SK-N-SH (cell line): ENCODE measurements at regions not wholly inside any gene's neighbourhood (a gene's known extent, or its start where the extent isn't known, plus 50 kb on each side); places are given as distances from the start of the nearest gene placed in this dataset.

Experiments used
- CTCF ChIA-PET: fragments of 300-600, 350-600 bp; formaldehyde crosslinking; extraction: SDS; loops from one replicate; lab custom pipeline; 2021; lab: Yijun Ruan, JAX
- POLR2A ChIA-PET: fragments of 350-600 bp; sonication (Branson Sonifier 250); formaldehyde crosslinking; extraction: SDS; loops from one replicate; lab custom pipeline; 2020; ENCODE audit warnings: antibody characterized with exemption, inconsistent platforms; lab: Yijun Ruan, JAX
- DNase-seq: peaks from one replicate; pipeline ENCODE4 v3.0.0; 2012
- H2AFZ ChIP-seq: fragments of 200-600 bp; sonication (generic); 2 replicates; pipeline ENCODE4 v1.8.1; 2016; ENCODE audit warnings: antibody characterized with exemption, mild to moderate bottlenecking, low read depth
- H3F3A ChIP-seq: fragments of 200-600 bp; sonication (generic); replicated peaks from 2 replicates; pipeline ENCODE3; 2016; ENCODE audit warnings: antibody characterized with exemption, mild to moderate bottlenecking; ENCODE audit not compliant: insufficient read depth
- H3K27ac ChIP-seq, 2 experiments: fragments of 200-500 bp in 1 of 2; fragments of 200-600 bp in 1 of 2; sonication (Bioruptor generic) in 1 of 2; sonication (generic), shearing (Covaris generic) in 1 of 2; 2 replicates each; pipeline versions ENCODE4 v1.5.1 to v1.6.1; 2014 to 2016; ENCODE audit warnings: low read depth in 2 of 2, inconsistent platforms in 1 of 2, low read length in 1 of 2, mild to moderate bottlenecking in 1 of 2, mixed read lengths in 1 of 2
- H3K27me3 ChIP-seq: fragments of 200-600 bp; sonication (generic), shearing (Covaris generic); 2 replicates; pipeline ENCODE4 v1.6.1; 2016; ENCODE audit warnings: mixed run types; ENCODE audit not compliant: insufficient read depth
- H3K36me3 ChIP-seq, 2 experiments: fragments of 200-500 bp in 1 of 2; fragments of 200-600 bp in 1 of 2; sonication (Bioruptor generic) in 1 of 2; sonication (generic) in 1 of 2; replicated peaks in 1 of 2; 2 replicates each; pipeline versions ENCODE3 to v1.5.1; 2014 to 2016; ENCODE audit warnings: low read length in 1 of 2, mild to moderate bottlenecking in 1 of 2; ENCODE audit not compliant: insufficient read depth in 2 of 2, control insufficient read depth in 1 of 2
- H3K4me1 ChIP-seq, 2 experiments: fragments of 200-500 bp in 1 of 2; fragments of 200-600 bp in 1 of 2; sonication (Bioruptor generic) in 1 of 2; sonication (generic), shearing (Covaris generic) in 1 of 2; 2 replicates each; pipeline versions ENCODE4 v1.5.1 to v1.6.1; 2014 to 2016; ENCODE audit warnings: low read depth in 1 of 2, low read length in 1 of 2, mixed run types in 1 of 2; ENCODE audit not compliant: insufficient read depth in 2 of 2, control insufficient read depth in 1 of 2
- H3K4me2 ChIP-seq: fragments of 200-600 bp; sonication (generic), shearing (Covaris generic); 2 replicates; pipeline ENCODE4 v1.6.1; 2017; ENCODE audit warnings: mixed run types
- H3K4me3 ChIP-seq, 2 experiments: fragments of 200-500 bp in 1 of 2; fragments of 200-600 bp in 1 of 2; sonication (Bioruptor generic) in 1 of 2; sonication (generic), shearing (Covaris generic) in 1 of 2; 2 replicates each; pipeline versions ENCODE4 v1.5.1 to v1.8.1; 2014 to 2016; ENCODE audit warnings: low read depth in 2 of 2, inconsistent platforms in 1 of 2, low read length in 1 of 2, mild to moderate bottlenecking in 1 of 2, mixed read lengths in 1 of 2, moderate library complexity in 1 of 2
- H3K79me2 ChIP-seq: fragments of 200-600 bp; sonication (generic); 2 replicates; pipeline ENCODE4 v1.8.1; 2017; ENCODE audit warnings: mild to moderate bottlenecking; ENCODE audit not compliant: insufficient read depth
- H3K9ac ChIP-seq: fragments of 200-600 bp; sonication (generic); 2 replicates; pipeline ENCODE4 v1.6.1; 2017; ENCODE audit warnings: mixed run types
- H3K9me2 ChIP-seq: fragments of 200-600 bp; sonication (generic); 2 replicates; pipeline ENCODE4 v1.6.1; 2017; ENCODE audit warnings: mixed run types
- H3K9me3 ChIP-seq: fragments of 200-600 bp; sonication (generic); 2 replicates; pipeline ENCODE4 v1.6.1; 2017; ENCODE audit warnings: mixed run types, mild to moderate bottlenecking, moderate library complexity
- H4K20me1 ChIP-seq: fragments of 200-600 bp; sonication (generic); 2 replicates; pipeline ENCODE4 v1.6.1; 2017; ENCODE audit warnings: mild to moderate bottlenecking, mixed run types; ENCODE audit not compliant: insufficient read depth
- CHD2 ChIP-seq: fragments of 150-350 bp; IDR thresholded peaks from 2 replicates; pipeline ENCODE4 v1.6.1; 2018; ENCODE audit warnings: low read length; ENCODE audit not compliant: partially characterized antibody
- ELF1 ChIP-seq: IDR thresholded peaks from 2 replicates; pipeline ENCODE4 v1.4.0; 2012
- EZH2phosphoT487 ChIP-seq: fragments of 200-600 bp; sonication (generic); IDR thresholded peaks from 2 replicates; pipeline ENCODE4 v1.6.1; 2017; ENCODE audit warnings: low read depth, mixed run types, mild to moderate bottlenecking, antibody characterized with exemption, moderate library complexity, borderline replicate concordance
- FOXJ3 ChIP-seq: sonication (generic); formaldehyde crosslinking; IDR thresholded peaks from 2 replicates; pipeline ENCODE4 v1.5.1; 2020; ENCODE audit warnings: mild to moderate bottlenecking, missing genetic modification reagents
- GABPA ChIP-seq: IDR thresholded peaks from 2 replicates; pipeline ENCODE4 v1.4.0; 2012; ENCODE audit warnings: low read depth, mild to moderate bottlenecking
- MAX ChIP-seq: IDR thresholded peaks from 2 replicates; pipeline ENCODE4 v1.4.0; 2012; ENCODE audit warnings: low read depth
- NFIC ChIP-seq: IDR thresholded peaks from 2 replicates; pipeline ENCODE4 v1.4.0; 2012; ENCODE audit warnings: borderline replicate concordance
- NRF1 ChIP-seq: IDR thresholded peaks from 2 replicates; pipeline ENCODE4 v1.6.1; 2012; ENCODE audit warnings: low read depth, mild to moderate bottlenecking, low read length
- POLR2AphosphoS5 ChIP-seq: IDR thresholded peaks from 2 replicates; pipeline ENCODE4 v1.6.1; 2012; ENCODE audit warnings: low read depth, low read length
- RAD21 ChIP-seq: IDR thresholded peaks from 2 replicates; pipeline ENCODE4 v1.6.1; 2012; ENCODE audit warnings: mild to moderate bottlenecking, low read length
- SIN3A ChIP-seq: IDR thresholded peaks from 2 replicates; pipeline ENCODE4 v1.6.1; 2012; ENCODE audit warnings: low read depth, mild to moderate bottlenecking, low read length, moderate library complexity, borderline replicate concordance
- TEAD4 ChIP-seq: IDR thresholded peaks from 2 replicates; pipeline ENCODE4 v1.4.0; 2012; ENCODE audit warnings: mild to moderate bottlenecking, borderline replicate concordance; ENCODE audit not compliant: insufficient read depth
- USF1 ChIP-seq: IDR thresholded peaks from 2 replicates; pipeline ENCODE4 v1.4.0; 2012; ENCODE audit warnings: low read depth, borderline replicate concordance
- WGBS: methylation state at CpG from one replicate; pipeline ENCODE4 v1.1.6; 2017; ENCODE audit warnings: low lambda C conversion rate; 5-methylcytosine and 5-hydroxymethylcytosine counted together
- TF ChIP-seq, protein P1 (sequence below): IDR thresholded peaks from 2 replicates; pipeline ENCODE4 v1.6.1; 2012; ENCODE audit warnings: mild to moderate bottlenecking, low read depth, low read length, moderate library complexity
- TF ChIP-seq, protein P2 (sequence below): fragments of 200-600 bp; sonication (generic); IDR thresholded peaks from 2 replicates; pipeline ENCODE4 v1.6.1; 2017; ENCODE audit warnings: antibody characterized with exemption, mild to moderate bottlenecking, moderate library complexity
- TF ChIP-seq, protein P3 (sequence below): IDR thresholded peaks from 2 replicates; pipeline ENCODE4; 2012

- no peak overlapping the region for H3K27ac ChIP-seq
- no peaks in the 10 kb centered on the region for H4K20me1 ChIP-seq
- H3K4me2 ChIP-seq: no peak overlapping the region
- H3K9me3 ChIP-seq: no peaks in the 10 kb centered on the region
- no peaks in the 10 kb centered on the region for H3K79me2 ChIP-seq
- TF ChIP-seq TEAD4 (no peak), RAD21 (no peak), GABPA (no peak), POLR2AphosphoS5 (no peak), NRF1 (no peak), EZH2phosphoT487 (no peak), NFIC (no peak), USF1 (no peak), CHD2 (no peak), MAX (no peak), ELF1 (no peak), SIN3A (no peak), FOXJ3 (no peak)
- TF ChIP-seq, protein P1, sequence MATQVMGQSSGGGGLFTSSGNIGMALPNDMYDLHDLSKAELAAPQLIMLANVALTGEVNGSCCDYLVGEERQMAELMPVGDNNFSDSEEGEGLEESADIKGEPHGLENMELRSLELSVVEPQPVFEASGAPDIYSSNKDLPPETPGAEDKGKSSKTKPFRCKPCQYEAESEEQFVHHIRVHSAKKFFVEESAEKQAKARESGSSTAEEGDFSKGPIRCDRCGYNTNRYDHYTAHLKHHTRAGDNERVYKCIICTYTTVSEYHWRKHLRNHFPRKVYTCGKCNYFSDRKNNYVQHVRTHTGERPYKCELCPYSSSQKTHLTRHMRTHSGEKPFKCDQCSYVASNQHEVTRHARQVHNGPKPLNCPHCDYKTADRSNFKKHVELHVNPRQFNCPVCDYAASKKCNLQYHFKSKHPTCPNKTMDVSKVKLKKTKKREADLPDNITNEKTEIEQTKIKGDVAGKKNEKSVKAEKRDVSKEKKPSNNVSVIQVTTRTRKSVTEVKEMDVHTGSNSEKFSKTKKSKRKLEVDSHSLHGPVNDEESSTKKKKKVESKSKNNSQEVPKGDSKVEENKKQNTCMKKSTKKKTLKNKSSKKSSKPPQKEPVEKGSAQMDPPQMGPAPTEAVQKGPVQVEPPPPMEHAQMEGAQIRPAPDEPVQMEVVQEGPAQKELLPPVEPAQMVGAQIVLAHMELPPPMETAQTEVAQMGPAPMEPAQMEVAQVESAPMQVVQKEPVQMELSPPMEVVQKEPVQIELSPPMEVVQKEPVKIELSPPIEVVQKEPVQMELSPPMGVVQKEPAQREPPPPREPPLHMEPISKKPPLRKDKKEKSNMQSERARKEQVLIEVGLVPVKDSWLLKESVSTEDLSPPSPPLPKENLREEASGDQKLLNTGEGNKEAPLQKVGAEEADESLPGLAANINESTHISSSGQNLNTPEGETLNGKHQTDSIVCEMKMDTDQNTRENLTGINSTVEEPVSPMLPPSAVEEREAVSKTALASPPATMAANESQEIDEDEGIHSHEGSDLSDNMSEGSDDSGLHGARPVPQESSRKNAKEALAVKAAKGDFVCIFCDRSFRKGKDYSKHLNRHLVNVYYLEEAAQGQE: no peak
- TF ChIP-seq, protein P2, sequence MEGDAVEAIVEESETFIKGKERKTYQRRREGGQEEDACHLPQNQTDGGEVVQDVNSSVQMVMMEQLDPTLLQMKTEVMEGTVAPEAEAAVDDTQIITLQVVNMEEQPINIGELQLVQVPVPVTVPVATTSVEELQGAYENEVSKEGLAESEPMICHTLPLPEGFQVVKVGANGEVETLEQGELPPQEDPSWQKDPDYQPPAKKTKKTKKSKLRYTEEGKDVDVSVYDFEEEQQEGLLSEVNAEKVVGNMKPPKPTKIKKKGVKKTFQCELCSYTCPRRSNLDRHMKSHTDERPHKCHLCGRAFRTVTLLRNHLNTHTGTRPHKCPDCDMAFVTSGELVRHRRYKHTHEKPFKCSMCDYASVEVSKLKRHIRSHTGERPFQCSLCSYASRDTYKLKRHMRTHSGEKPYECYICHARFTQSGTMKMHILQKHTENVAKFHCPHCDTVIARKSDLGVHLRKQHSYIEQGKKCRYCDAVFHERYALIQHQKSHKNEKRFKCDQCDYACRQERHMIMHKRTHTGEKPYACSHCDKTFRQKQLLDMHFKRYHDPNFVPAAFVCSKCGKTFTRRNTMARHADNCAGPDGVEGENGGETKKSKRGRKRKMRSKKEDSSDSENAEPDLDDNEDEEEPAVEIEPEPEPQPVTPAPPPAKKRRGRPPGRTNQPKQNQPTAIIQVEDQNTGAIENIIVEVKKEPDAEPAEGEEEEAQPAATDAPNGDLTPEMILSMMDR: no peak
- TF ChIP-seq, protein P3, sequence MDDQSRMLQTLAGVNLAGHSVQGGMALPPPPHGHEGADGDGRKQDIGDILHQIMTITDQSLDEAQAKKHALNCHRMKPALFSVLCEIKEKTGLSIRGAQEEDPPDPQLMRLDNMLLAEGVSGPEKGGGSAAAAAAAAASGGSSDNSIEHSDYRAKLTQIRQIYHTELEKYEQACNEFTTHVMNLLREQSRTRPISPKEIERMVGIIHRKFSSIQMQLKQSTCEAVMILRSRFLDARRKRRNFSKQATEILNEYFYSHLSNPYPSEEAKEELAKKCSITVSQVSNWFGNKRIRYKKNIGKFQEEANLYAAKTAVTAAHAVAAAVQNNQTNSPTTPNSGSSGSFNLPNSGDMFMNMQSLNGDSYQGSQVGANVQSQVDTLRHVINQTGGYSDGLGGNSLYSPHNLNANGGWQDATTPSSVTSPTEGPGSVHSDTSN: no peak
- no peaks in the 10 kb centered on the region for H3K4me1 ChIP-seq
- H2AFZ ChIP-seq: no peak overlapping the region
- no peaks in the 10 kb centered on the region for H3F3A ChIP-seq
- WGBS: 37% methylated on average over 8 of the region's 8 CpGs
- no peaks in the 10 kb centered on the region for H3K27me3 ChIP-seq
- ChIA-PET CTCF (no interaction called here), POLR2A (no interaction called here)
- H3K9ac ChIP-seq: no peak overlapping the region
- H3K4me3 ChIP-seq: no peak overlapping the region
- no peaks in the 10 kb centered on the region for H3K9me2 ChIP-seq
- DNase-seq: no peak
- H3K36me3 ChIP-seq: no peaks in the 10 kb centered on the region
These were observed 230.0 kb downstream of the KBTBD8 start for GRCh38 chr3:67228136-67228535.
